ENCODE measurements at regions not wholly inside any gene's neighbourhood (a gene's known extent, or its start where the extent isn't known, plus 50 kb on each side); places are given as distances from the start of the nearest gene placed in this dataset.
"Not testable (repeated sequence)": the region's sequence is repeated elsewhere in the genome, so short reads cannot be mapped to it uniquely, and the experiment has no call there.

- in situ Hi-C loops (cut with MboI; ENCODE audit: low sequenced_read_pairs) = loop anchor here (25.0 kb wide), 1 partner anchor 1304 kb away; no protein-coding TSS in a partner anchor
These were observed 89.1 kb downstream of the ACTL7B start for GRCh38 chr9:108766626-108767161.

- in situ Hi-C loops (cut with MboI; ENCODE audit: low sequenced_read_pairs) = loop anchor here (25.0 kb wide), 1 partner anchor 1303 kb away; no protein-coding TSS in a partner anchor
These were observed 90.5 kb downstream of the ACTL7B start for GRCh38 chr9:108765265-108765664.

- in situ Hi-C loops (cut with MboI; ENCODE audit: low sequenced_read_pairs) = loop anchor here (25.0 kb wide), 1 partner anchor 1300 kb away; no protein-coding TSS in a partner anchor
These were observed 93.3 kb downstream of the ACTL7B start for GRCh38 chr9:108762348-108763055.

- in situ Hi-C loops (cut with MboI; ENCODE audit: low sequenced_read_pairs) = loop anchor here (25.0 kb wide), 1 partner anchor 1300 kb away; no protein-coding TSS in a partner anchor
These were observed 94.0 kb downstream of the ACTL7B start for GRCh38 chr9:108761655-108762347.

GRCh38 chr9:108760841-108761240, 94.9 kb downstream of the ACTL7B start:
- in situ Hi-C loops (cut with MboI; ENCODE audit: low sequenced_read_pairs) = loop anchor here (25.0 kb wide), 1 partner anchor 1299 kb away; no protein-coding TSS in a partner anchor

- in situ Hi-C loops (cut with MboI; ENCODE audit: low sequenced_read_pairs) = loop anchor here (25.0 kb wide), 1 partner anchor 1298 kb away; no protein-coding TSS in a partner anchor
These were observed 96.0 kb downstream of the ACTL7B start for GRCh38 chr9:108759835-108760234.

- in situ Hi-C loops (cut with MboI; ENCODE audit: low sequenced_read_pairs) = loop anchor here (25.0 kb wide), 1 partner anchor 1297 kb away; no protein-coding TSS in a partner anchor
These were observed 96.4 kb downstream of the ACTL7B start for GRCh38 chr9:108759399-108759798.

- in situ Hi-C loops (cut with MboI; ENCODE audit: low sequenced_read_pairs) = loop anchor here (25.0 kb wide), 1 partner anchor 1295 kb away; no protein-coding TSS in a partner anchor
These were observed 98.9 kb downstream of the ACTL7B start for GRCh38 chr9:108756746-108757490.

- in situ Hi-C loops (cut with MboI; ENCODE audit: low sequenced_read_pairs) = loop anchor here (25.0 kb wide), 1 partner anchor 1294 kb away; no protein-coding TSS in a partner anchor
These were observed 99.8 kb downstream of the ACTL7B start for GRCh38 chr9:108755979-108756378.

GRCh38 chr9:108751369-108751768, 104.4 kb downstream of the ACTL7B start:
- in situ Hi-C loops (cut with MboI; ENCODE audit: low sequenced_read_pairs) = loop anchor here (25.0 kb wide), 1 partner anchor 1289 kb away; no protein-coding TSS in a partner anchor

GRCh38 chr9:108750661-108751215, 105.0 kb downstream of the ACTL7B start:
- in situ Hi-C loops (cut with MboI; ENCODE audit: low sequenced_read_pairs) = loop anchor here (25.0 kb wide), 1 partner anchor 1288 kb away; no protein-coding TSS in a partner anchor

- in situ Hi-C loops (cut with MboI; ENCODE audit: low sequenced_read_pairs) = no loop called here
These were observed 107.0 kb downstream of the ACTL7B start for GRCh38 chr9:108748776-108749175.

- in situ Hi-C loops (cut with MboI; ENCODE audit: low sequenced_read_pairs) = no loop called here
These were observed 108.9 kb downstream of the ACTL7B start for GRCh38 chr9:108746864-108747263.

- in situ Hi-C loops (cut with MboI; ENCODE audit: low sequenced_read_pairs) = no loop called here
These were observed 109.8 kb downstream of the ACTL7B start for GRCh38 chr9:108746001-108746400.

- in situ Hi-C loops (cut with MboI; ENCODE audit: low sequenced_read_pairs) = no loop called here
These were observed 111.1 kb downstream of the ACTL7B start for GRCh38 chr9:108744641-108745040.

GRCh38 chr9:108743901-108744371, 111.8 kb downstream of the ACTL7B start:
- in situ Hi-C loops (cut with MboI; ENCODE audit: low sequenced_read_pairs) = no loop called here

- in situ Hi-C loops (cut with MboI; ENCODE audit: low sequenced_read_pairs) = no loop called here
These were observed 112.4 kb downstream of the ACTL7B start for GRCh38 chr9:108743416-108743815.

- in situ Hi-C loops (cut with MboI; ENCODE audit: low sequenced_read_pairs) = no loop called here
These were observed 113.6 kb downstream of the ACTL7B start for GRCh38 chr9:108742191-108742590.

GRCh38 chr9:108731292-108731691, 124.5 kb downstream of the ACTL7B start:
- in situ Hi-C loops (cut with MboI; ENCODE audit: low sequenced_read_pairs) = not testable (repeated sequence)

GRCh38 chr9:108727580-108728111, 128.1 kb downstream of the ACTL7B start:
- in situ Hi-C loops (cut with MboI; ENCODE audit: low sequenced_read_pairs) = no loop called here
